ENCODE measurements at regions not wholly inside any gene's neighbourhood (a gene's known extent, or its start where the extent isn't known, plus 50 kb on each side); places are given as distances from the start of the nearest gene placed in this dataset.
A peak's percentile ranks its signal among the peaks of the same experiment; 100 is the strongest.
"Not testable (repeated sequence)": the region's sequence is repeated elsewhere in the genome, so short reads cannot be mapped to it uniquely, and the experiment has no call there.

GRCh38 chr13:40053401-40053800 lies 397.9 kb downstream of the COG6 start:
- no peak for DNase-seq

DNA sequence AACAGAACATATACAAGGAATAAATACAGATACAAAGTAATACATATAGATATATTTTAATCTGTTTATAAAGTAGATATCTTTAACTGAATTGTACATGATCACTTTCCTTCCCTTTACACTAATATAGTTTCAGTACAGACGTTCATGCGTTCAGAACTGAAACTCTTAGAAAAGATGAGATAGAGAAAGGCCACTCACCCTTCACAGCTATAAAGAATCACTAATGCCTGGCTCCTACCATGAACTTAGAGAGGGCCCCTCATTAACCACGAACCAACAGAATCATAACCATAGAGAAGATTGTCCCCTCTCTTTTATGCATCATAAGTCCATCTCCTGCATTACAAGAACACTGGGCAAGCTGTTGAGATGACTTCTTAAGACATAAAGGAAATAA lies 399.0 kb downstream of the COG6 start:
- DNase-seq, result not testable (repeated sequence)

- no peak for DNase-seq
Observed at GRCh38 chr13:40056898-40057619, 401.6 kb downstream of the COG6 start.

DNA sequence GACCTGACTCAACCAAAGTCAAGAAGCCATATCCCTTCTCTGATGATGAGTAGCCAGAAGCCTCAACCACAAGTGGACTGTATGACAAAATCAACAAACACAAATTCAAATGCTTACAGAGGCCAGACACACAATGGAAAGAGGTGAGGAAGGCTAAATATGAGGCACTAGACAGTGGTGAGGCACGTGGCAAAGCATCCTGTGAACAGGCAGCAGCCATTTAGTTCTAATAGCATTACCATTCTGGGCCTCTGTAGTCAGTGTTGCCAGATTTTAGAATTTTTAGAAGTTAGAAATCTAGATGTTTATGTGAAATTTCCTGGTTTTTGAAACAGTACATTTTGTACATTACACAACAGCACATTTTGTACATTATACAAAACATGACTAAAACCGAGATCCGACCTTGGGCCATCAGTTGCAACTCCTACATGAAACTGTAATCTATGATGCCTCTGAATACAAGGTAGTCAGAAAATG lies 403.3 kb downstream of the COG6 start:
- no peak for DNase-seq

DNA sequence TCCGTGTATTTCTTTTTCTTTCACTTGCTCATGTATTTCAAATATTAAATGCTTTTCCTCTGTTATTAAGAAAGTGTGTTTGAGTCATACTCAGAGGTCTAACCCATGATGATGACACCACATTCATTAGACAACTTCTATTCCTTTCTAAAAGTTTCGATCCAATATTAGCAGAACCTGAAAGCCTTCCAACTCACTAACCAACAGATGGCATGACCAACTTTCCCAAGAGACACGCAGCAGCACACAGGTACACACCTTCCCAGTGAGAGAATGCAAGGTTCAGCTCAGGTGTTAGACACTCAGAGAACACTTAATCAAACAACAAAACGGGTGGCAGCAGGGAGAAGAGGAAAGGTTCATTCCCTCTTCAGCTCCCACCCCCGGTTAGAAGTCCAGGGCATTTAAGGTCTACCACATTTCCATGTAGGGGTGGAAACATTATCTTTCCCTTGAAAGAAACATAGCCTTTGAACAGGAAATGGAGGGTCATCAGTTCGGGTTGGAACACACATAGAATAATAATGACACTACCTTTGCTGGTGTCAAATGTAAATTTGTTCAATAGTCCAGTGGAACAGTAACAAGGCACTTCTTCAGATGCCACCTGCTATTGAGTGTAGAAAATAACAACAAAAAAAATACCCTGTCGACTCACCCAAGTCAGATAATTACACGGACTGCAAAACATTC lies 404.2 kb downstream of the COG6 start:
- no peak for DNase-seq

GRCh38 chr13:40060296-40061007 lies 405.0 kb downstream of the COG6 start:
- no peak for DNase-seq

DNA sequence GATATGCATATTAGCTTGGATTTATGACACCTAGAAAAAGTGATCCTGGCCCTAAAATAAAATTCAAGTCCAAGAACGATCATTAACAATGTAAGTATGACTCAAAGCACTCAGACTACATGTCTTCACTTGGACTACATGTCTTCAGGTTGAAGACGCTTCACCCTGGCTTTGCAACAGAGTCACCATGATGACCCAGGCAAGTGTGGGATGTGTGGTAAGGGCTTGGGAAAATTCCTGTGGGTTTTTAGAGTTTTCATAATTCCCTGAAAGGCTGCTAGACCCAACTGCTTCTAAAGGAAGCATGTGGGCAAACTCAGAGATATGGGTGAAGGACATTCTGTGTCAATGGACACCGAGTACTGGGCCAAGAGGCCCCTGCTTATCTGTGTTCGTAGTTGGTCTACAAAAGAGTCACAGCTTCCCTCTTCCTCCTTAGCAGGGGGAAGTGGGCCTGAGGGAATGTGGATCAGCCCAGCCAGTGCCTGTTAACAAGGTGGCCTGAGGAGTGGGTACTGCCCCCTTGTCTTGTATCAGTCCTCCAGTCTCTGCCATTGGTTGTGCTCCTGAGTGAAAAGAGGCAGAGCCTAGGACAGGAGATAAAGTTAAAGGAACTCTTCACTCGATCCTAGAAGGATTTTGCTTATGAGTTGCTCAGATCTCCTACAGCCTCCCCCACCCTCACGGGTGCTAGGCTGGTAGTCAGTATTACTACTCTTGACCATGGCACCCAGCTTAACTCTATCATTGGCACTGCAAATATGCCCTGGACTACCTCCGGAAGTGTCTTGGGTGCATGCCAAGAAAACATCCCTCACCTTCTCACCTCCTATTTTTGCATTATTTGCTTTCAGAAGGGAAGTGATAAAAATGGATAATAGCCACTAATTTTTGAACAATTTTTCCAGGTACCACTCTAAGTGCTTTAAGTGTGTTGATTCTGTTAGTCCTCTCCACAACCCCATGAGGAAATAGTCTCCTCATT lies 406.3 kb downstream of the COG6 start:
- no peak for DNase-seq

DNA sequence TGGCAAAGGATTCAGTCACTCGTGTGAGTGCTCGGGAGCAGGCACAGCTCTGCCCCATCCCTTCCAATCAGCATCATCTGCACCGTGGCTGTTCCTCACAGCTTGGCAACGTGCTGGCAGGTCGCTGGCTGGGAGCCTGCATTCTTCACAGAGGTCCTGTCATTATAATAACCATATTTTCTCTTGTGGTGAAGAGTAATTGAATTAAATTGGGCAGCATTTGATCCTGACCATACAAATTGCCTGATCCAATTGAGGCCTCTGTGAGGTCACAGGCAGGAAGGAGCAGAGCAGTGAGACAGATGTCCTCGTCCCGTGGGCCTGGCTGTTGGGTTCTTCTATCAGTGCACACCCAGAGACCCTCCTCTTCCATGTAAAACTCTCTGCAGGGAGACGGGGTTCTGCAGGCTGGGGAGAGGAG lies 407.8 kb downstream of the COG6 start:
- DNase-seq, result no peak

DNA sequence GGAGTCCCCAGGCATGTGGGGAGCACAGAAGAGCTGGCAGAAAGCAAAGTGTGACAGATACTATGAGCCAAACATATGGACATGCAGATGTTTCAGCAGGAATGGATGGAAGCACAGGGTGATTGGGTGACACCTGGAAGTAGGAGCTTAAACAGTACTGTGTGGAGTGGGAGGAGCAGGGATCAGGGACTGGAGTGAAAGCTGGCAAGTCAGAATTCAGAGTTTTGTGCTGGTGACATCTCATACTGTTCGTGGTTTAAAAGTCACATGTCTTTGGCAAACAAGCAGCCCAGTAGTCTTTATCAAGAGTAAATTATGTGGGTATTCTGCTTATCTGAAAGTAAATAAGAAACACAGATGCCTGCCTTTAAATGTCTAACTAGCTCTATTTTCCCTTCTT lies 408.2 kb downstream of the COG6 start:
- no peak for DNase-seq

DNA sequence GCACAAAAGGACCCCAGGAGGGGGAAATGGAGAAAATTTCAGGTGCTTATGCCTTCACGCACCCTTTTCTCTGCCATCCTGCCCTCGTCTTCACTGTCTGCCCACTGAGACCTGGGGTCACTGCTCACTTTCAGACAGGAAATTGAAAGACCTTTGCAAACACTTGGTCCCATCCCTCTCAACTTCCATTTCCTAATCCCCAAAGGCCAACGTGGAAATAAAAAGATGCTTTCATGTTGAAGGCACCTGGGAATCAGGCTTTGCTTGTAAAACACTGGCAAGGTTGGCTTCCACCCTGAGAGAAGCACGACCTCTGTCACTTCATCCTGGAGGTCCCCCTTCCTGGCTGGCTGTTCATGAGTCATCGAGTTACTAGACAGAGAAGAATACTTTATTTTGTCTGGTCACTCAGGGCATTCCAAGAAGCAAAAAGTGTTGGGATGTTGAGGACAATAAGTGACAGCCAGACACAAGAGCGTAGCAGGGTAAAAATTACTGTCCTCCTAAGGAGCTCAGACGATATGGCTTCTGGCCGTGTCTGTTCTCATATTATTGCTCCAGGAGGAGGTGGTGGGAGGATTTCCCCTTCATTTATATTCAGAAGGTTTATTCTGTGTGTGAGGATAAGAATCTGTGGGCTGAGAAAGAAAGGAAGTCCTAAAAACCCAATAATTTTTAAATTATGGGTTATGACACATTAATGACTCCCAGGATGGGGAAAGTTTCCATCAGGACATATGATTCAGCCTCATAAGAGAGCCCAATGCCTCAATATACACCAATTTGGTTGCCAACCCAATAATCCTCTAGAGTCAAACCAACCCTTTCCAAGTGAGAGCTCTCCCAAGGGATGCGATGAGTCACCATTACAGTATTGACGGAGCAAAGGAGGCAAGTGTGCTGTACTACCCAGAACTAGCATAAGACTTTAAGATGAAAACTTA lies 409.0 kb downstream of the COG6 start:
- no peak for DNase-seq

GRCh38 chr13:40069173-40070044 lies 413.9 kb downstream of the COG6 start:
- DNase-seq, result peak; percentile 56

GRCh38 chr13:40070357-40070756 lies 414.9 kb downstream of the COG6 start:
- DNase-seq, result no peak

DNA sequence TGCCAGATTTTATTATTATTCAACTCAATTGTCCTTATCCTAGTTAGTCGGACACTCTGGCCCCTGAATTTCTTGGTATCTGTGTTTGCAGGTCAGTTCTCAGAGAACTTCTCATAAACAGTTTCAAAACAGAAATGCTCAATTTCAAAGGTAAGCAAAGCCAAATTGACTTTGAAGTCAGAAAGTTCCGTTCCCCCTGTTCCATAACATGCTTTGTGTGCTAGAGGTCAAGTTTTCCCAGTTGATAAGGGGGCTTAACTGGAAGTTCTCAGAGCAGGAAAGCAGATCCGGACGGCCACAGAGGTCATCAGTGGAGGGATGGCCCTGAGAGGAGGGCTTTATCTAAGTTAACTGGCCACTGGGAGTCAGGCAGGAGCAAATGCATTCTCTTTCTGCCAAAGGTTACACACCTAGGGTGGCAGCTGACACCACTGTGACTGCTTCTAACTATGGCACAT lies 417.2 kb downstream of the COG6 start:
- no peak for DNase-seq

GRCh38 chr13:40074338-40074737 lies 418.9 kb downstream of the COG6 start:
- DNase-seq, result no peak

DNA sequence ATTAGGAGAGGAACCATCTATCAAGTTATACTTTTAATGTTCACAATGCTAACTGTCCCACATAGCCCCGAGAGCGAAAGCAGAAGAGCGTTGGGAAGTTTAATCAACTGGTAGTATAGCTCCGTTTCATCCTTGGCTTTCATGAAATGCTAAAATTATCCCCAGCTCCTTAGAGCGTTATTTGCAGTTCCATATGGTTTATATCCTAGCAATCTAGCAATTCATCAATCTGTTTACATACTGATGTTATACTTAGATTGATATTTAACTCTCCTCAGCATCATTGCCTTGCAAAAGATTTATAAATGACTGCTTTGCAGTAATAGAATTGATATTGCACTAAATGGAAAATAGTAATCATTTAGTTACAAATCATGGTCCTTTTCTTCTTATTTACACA lies 419.8 kb downstream of the COG6 start:
- DNase-seq, result no peak

GRCh38 chr13:40076765-40077362 lies 421.4 kb downstream of the COG6 start:
- DNase-seq, result no peak

- no peak for DNase-seq
Observed at GRCh38 chr13:40077396-40078027, 422.1 kb downstream of the COG6 start.

- DNase-seq, result no peak
Observed at GRCh38 chr13:40079721-40080120, 424.3 kb downstream of the COG6 start.

DNA sequence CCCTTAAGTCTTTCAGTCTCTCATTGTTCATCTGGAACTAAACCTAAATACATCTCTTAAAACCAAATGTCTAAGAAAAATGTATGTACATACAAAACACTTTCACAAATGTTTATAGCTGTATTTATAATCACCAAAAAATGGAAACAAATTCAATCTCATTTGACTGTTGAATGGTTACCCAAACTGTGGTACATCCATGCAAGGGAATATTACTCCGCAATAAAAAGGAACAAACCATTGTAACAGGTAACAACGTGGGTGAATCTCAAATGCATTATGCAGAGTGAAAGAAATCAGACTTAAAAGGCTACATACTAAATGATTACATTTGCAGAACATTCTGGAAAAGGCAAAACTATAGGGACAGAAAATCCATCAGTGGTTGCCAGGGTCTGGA lies 425.2 kb downstream of the COG6 start:
- no peak for DNase-seq
